IPS-NIHi11 (cell line): ENCODE measurements at regions not wholly inside any gene's neighbourhood (a gene's known extent, or its start where the extent isn't known, plus 50 kb on each side); places are given as distances from the start of the nearest gene placed in this dataset.

ENCODE experiments used
- DNase-seq: peaks from one replicate; pipeline ENCODE4 v3.0.0; 2012; ENCODE audit warnings: mixed read lengths, low spot score

- DNase-seq: no peak
Measured at GRCh38 chr20:39700528-39700927, 738.4 kb downstream of the DHX35 start.

GRCh38 chr20:39699166-39699725 lies 737.1 kb downstream of the DHX35 start:
- DNase-seq: no peak

GRCh38 chr20:39698752-39699151 lies 736.6 kb downstream of the DHX35 start:
- no peak for DNase-seq

GRCh38 chr20:39691151-39691862 lies 729.2 kb downstream of the DHX35 start:
- no peak for DNase-seq

- DNase-seq: no peak
Measured at GRCh38 chr20:39676857-39677391, 714.8 kb downstream of the DHX35 start.

- DNase-seq: no peak
Measured at GRCh38 chr20:39676241-39676640, 714.1 kb downstream of the DHX35 start.

- DNase-seq: no peak
Measured at GRCh38 chr20:39674842-39675241, 712.7 kb downstream of the DHX35 start.

- DNase-seq: no peak
Measured at GRCh38 chr20:39670988-39671387, 708.8 kb downstream of the DHX35 start.

GRCh38 chr20:39669659-39670058 lies 707.5 kb downstream of the DHX35 start:
- no peak for DNase-seq

- no peak for DNase-seq
Measured at GRCh38 chr20:39668038-39668437, 705.9 kb downstream of the DHX35 start.

- DNase-seq: no peak
Measured at GRCh38 chr20:39661833-39662232, 699.7 kb downstream of the DHX35 start.

GRCh38 chr20:39660965-39661364 lies 698.8 kb downstream of the DHX35 start:
- DNase-seq: no peak

GRCh38 chr20:39660226-39660625 lies 698.1 kb downstream of the DHX35 start:
- no peak for DNase-seq

GRCh38 chr20:39658662-39659409 lies 696.7 kb downstream of the DHX35 start:
- DNase-seq: no peak

GRCh38 chr20:39654171-39654570 lies 692.0 kb downstream of the DHX35 start:
- no peak for DNase-seq

- no peak for DNase-seq
Measured at GRCh38 chr20:39651645-39652325, 689.6 kb downstream of the DHX35 start.

- DNase-seq: no peak
Measured at GRCh38 chr20:39646874-39647413, 684.8 kb downstream of the DHX35 start.

- peak; percentile 16 for DNase-seq
Measured at GRCh38 chr20:39645131-39645530, 683.0 kb downstream of the DHX35 start.

GRCh38 chr20:39643292-39643691 lies 681.1 kb downstream of the DHX35 start:
- no peak for DNase-seq

GRCh38 chr20:39641423-39641822 lies 679.3 kb downstream of the DHX35 start:
- no peak for DNase-seq

GRCh38 chr20:39640147-39640546 lies 678.0 kb downstream of the DHX35 start:
- no peak for DNase-seq

GRCh38 chr20:39638731-39639130 lies 676.6 kb downstream of the DHX35 start:
- no peak for DNase-seq
